ENCODE measurements at regions not wholly inside any gene's neighbourhood (a gene's known extent, or its start where the extent isn't known, plus 50 kb on each side); places are given as distances from the start of the nearest gene placed in this dataset.

DNA sequence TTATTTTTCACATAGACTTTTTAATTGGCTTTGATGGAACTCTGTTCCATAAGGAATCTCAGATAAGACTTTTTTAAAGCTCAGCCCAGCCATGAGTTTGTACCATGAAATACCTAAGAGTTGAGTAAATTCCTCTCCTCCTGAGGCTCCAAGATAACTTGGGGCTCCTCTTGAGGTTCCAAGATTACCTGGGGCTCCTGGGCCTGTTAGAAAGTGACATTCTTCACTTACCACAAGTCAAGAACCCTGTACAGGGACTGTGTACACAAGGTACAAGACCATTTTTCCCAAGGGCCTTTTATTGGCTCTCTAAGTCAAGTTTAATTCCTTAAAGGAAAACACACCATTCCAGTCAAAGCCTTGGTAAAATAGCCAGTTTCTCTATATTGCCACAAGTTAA, 111.3 kb upstream of the PRR20G start:
- no peak for TF ChIP-seq POLR2A (IDR thresholded peaks at IDR 0.05)
- TF ChIP-seq, protein P1, sequence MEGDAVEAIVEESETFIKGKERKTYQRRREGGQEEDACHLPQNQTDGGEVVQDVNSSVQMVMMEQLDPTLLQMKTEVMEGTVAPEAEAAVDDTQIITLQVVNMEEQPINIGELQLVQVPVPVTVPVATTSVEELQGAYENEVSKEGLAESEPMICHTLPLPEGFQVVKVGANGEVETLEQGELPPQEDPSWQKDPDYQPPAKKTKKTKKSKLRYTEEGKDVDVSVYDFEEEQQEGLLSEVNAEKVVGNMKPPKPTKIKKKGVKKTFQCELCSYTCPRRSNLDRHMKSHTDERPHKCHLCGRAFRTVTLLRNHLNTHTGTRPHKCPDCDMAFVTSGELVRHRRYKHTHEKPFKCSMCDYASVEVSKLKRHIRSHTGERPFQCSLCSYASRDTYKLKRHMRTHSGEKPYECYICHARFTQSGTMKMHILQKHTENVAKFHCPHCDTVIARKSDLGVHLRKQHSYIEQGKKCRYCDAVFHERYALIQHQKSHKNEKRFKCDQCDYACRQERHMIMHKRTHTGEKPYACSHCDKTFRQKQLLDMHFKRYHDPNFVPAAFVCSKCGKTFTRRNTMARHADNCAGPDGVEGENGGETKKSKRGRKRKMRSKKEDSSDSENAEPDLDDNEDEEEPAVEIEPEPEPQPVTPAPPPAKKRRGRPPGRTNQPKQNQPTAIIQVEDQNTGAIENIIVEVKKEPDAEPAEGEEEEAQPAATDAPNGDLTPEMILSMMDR (IDR thresholded peaks at IDR 0.05): no peak
